PC-3 (cell line): ENCODE measurements at regions not wholly inside any gene's neighbourhood (a gene's known extent, or its start where the extent isn't known, plus 50 kb on each side); places are given as distances from the start of the nearest gene placed in this dataset.

Experiments
- EZH2 ChIP-seq: fragments of 300-600 bp; sonication (generic); IDR thresholded peaks from one replicate; pipeline ENCODE4 v1.6.1; 2017; ENCODE audit warnings: antibody characterized with exemption, mild to moderate bottlenecking, low read length; ENCODE audit not compliant: unreplicated experiment
- EZH2phosphoT487 ChIP-seq: fragments of 300-600 bp; sonication (generic); IDR thresholded peaks from 2 replicates; pipeline ENCODE4 v1.6.1; 2018; ENCODE audit warnings: mild to moderate bottlenecking, antibody characterized with exemption, low read length, borderline replicate concordance
- TF ChIP-seq, protein P1 (sequence below): fragments of 300-600 bp; sonication (generic); conservative IDR thresholded peaks from 2 replicates; pipeline ENCODE4 v1.5.1; 2017; ENCODE audit warnings: antibody characterized with exemption, low read depth, mild to moderate bottlenecking, low read length

DNA sequence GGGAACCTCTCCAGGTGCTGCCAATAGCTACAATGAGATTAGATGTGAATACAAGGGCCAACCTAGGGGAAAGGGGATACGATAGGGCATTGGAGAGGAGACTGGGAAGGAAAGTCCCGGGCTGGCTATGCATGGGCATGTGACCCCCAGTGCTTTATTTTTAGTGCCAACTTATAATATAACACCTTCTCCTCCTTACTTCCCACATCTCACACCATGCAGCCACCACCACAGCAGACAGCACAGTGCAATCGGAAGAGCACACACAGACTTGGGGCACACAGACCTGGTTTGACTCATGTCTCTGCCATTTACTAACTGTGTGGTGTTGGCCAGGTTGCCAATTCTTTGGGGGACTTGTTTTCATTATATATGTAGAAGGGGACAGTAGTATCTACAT is 85.4 kb downstream of the TOMM20 start:
- TF ChIP-seq, protein P1, sequence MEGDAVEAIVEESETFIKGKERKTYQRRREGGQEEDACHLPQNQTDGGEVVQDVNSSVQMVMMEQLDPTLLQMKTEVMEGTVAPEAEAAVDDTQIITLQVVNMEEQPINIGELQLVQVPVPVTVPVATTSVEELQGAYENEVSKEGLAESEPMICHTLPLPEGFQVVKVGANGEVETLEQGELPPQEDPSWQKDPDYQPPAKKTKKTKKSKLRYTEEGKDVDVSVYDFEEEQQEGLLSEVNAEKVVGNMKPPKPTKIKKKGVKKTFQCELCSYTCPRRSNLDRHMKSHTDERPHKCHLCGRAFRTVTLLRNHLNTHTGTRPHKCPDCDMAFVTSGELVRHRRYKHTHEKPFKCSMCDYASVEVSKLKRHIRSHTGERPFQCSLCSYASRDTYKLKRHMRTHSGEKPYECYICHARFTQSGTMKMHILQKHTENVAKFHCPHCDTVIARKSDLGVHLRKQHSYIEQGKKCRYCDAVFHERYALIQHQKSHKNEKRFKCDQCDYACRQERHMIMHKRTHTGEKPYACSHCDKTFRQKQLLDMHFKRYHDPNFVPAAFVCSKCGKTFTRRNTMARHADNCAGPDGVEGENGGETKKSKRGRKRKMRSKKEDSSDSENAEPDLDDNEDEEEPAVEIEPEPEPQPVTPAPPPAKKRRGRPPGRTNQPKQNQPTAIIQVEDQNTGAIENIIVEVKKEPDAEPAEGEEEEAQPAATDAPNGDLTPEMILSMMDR, result no peak
- no peak for TF ChIP-seq EZH2
- no peak for TF ChIP-seq EZH2phosphoT487
